HT1080 (cell line): ENCODE measurements at regions not wholly inside any gene's neighbourhood (a gene's known extent, or its start where the extent isn't known, plus 50 kb on each side); places are given as distances from the start of the nearest gene placed in this dataset.

Source experiments
- DNase-seq: peaks from one replicate; pipeline ENCODE4 v3.0.0-alpha.2; 2015; ENCODE audit warnings: low read depth

DNA sequence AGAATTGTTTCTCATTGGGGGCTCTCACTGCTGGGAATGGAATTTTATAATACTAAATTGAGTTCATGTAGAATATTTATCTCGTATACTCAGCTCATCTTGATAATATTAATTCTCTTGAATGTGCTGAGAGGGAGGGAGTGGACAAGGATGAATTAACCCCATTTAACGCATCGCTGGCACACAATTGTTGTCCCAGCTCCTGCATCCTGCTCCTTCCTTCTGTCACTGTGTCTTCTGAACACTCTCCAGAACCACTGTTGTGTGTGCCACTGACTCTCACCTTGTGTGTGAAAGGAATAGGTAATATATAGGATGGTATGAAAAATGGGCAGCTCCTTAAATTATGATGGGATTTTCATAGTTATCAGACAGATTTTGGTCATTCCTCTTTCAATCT is 267.3 kb downstream of the MTRR start:
- no peak for DNase-seq

- DNase-seq, result no peak
These were observed 269.1 kb downstream of the MTRR start for GRCh38 chr5:8137941-8138550.

GRCh38 chr5:8138884-8139283 is 269.9 kb downstream of the MTRR start:
- no peak for DNase-seq

GRCh38 chr5:8150791-8151190 is 281.8 kb downstream of the MTRR start:
- no peak for DNase-seq

DNA sequence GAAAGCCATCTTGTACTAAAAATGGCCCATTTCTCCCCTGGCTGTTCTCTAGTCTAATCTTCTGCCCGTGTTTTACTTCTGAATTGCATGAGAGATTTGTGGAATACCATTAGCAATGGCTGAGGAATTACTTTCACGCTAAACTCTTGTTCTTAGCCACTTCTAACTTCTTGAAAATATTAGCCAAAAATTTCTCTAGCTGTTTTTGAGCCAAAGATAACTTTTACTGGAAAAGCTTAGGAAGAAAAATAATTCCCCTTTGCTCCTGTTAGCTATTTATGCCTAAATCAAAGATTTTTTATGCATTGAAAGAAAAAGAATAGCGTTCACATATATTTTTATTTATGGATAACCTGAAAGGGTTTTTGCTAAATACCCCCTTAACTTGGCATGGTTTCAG is 287.8 kb downstream of the MTRR start:
- no peak for DNase-seq

DNA sequence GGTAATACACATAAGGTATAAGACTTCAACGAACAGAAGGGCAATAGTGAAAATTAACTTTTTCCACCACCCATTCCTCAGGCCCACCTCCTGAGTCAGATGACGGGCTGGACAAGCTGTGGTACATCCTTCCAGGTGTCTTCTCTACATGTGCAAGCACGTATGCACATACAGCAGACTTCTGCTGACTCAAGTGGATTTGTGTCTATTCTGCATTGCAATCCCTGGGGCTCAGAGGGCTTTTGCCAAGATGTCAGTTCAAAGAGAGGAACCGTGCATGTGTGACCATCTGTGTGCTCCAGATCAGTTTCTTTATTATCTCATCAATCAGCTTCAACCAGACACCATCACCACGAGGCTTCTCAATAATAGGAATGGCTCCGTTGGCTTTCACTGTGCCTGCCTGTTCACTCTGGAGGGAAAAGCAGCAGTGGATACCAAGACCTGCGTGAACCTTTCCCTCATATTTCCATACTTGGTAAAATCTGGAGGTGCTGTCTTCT is 288.4 kb downstream of the MTRR start:
- no peak for DNase-seq

- DNase-seq, result no peak
These were observed 307.2 kb downstream of the MTRR start for GRCh38 chr5:8176101-8176693.

DNA sequence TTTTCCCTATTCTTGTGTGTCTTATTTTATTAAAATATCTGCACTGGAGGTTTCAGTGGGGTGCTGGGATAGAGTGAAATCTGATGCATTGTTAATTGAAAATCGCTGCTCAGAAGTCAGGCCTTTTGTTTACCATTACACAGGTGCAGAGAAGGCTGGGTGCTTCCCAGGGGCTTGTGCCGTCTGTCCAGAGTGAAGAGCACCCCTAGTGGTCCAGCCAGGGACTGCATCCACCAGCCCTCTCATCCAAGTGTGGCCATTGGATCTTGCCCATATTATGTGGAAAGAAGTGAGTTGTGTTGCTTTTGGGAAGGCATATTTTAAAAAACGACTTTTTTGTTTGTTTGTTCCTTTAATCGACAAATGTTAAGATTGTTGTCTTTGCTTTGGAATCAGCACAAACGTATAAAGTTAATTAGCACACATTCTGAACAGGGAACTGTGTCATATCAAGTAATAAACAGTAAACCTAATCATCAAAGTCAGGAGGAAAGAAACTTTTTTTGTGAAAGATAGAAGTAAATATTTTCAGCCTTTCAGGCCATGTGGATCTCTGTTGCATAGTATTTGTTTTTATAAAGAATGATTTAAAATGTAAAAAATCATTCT is 315.6 kb downstream of the MTRR start:
- peak; percentile 47 for DNase-seq

DNA sequence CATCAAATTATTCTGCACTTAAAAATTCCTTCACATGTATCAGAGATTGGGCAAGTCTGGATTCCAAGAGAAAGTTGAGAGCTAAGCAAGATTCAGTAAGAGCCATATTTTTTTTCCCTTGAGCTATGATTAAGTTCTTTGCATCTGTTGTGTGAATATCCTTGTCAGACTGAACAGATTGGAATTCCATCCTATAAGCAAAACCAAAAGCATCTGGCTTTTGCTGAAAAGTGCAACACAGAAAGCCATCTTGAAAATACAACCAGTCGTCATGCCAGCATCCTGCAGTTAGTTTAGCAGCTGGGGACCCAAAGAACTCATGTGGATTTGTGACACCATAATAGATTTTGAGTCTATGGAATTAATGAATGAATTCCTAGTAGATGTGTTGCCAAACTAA is 316.9 kb downstream of the MTRR start:
- DNase-seq, result no peak

GRCh38 chr5:8188874-8189565 is 320.1 kb downstream of the MTRR start:
- DNase-seq, result peak; percentile 30

DNA sequence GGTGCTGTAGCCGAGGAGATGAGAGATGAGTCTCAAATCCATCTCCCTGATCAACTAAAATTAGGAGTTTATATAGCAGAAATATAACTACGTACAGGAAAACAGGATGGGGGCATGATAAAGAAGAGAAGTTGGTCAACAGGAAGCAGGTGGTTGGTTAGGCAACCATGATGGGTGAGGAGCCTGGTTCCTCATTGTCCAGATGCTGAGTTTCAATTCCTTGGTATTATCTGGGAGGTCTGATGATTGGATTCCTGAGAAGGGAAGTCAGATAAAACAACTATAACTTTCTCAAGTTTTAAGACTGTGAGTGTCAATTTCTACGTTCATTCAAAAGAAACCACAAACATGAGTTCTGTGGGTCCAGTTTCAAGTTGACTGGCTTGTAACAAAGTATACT is 323.9 kb downstream of the MTRR start:
- DNase-seq, result no peak

DNA sequence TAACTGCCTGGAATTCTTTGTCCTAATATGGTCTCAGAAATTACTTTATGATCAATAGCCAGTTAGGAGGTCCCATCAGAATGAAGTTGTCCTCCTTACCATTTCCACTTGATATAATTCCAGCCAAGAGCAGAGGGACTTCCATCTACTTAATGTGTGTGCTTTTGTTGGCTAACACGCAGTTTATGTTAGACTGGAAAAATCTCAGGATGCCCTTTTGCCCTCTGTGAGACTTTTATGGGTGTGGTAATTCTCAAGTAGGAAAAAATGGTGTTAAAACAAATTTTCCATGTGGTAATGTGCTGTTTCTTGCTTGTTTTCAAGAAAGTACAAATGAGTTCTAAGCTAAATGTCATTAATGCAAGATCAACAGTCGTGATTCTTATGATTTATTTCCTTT is 327.1 kb downstream of the MTRR start:
- DNase-seq, result no peak

- no peak for DNase-seq
These were observed 339.4 kb downstream of the MTRR start for GRCh38 chr5:8208307-8208706.

DNA sequence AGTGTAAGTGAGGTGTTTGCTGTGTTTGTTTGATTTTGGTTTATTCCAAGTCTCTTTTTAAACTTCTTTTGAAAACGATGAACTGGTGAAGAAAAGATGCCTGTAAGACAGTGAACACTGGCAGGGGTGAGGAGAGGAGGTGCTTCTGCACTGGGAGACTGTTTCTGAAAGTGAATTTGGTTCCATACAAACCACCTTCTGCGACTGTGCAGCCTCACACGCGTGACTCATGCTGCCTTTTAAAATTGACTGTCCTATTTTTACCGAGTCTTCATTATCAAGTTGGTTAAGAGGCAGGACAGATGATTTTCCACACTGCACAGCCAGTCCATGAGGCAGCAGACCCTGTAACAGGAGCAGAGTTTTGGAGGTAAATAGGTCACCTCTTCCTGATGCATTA is 340.6 kb downstream of the MTRR start:
- no peak for DNase-seq

DNA sequence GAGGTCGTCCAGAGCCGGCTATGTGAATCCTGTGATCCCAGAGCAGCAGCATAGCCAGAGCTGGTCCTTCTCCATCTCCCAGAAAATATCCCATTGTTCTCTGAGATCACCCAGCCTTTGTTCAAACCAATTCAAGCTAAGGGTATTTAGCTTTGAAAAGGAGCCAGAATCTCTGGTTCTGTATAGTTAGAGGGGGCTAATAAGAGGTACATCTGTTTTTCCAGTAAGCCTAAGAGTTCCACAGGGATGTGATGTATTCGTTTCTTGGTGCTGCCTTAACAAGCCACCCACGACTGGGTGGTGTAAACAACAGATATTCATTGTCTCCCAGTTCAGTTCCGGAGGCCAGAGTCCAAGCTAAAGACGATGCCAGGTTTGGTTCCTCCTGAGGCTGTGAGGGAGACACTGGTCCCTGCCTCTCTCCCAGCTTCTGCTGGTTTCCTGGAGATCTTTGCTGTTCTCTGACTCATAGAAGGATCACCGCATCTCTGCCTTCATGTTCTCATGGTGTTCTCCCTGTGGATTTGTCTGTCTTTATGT is 344.8 kb downstream of the MTRR start:
- no peak for DNase-seq

GRCh38 chr5:8216921-8217320 is 348.0 kb downstream of the MTRR start:
- no peak for DNase-seq

DNA sequence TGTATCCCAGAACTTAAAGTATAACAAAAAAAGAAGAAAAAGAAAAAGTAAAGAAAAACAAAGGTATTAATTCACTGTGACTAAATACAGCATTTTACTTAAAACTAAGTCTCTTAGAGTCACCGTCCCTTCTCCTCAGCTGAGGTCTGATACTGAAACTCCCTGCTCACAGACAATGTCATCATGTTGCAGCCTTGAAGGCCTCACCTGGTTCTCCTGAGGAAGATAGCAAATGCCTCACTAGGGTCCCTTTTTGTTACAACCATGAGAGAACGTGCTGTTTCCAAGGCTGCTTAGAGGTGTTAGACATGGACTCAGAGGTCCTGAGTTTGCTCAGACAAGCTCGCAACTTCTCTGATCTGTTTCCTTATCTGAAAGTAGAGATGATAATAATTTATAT is 357.2 kb downstream of the MTRR start:
- DNase-seq, result no peak

DNA sequence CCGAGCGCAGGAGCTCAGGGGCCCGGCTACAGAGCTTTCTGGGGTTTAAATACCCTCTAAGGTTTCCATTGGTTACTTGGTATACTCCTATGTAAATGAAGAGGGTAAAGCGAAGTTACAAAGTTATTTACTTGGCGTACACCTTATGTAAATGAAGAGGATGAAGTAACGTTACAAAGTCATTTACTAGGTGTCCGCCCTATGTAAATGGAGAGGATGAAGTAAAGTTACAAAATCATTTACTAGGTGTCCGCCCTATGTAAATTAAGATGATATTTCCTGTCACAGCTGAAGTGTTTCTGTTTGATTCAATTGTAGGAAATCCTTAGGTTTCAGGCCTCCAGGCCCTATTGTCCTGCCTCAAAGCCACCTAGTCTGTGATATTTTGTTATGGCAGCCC is 358.2 kb downstream of the MTRR start:
- DNase-seq, result no peak

GRCh38 chr5:8229551-8229950 is 360.6 kb downstream of the MTRR start:
- no peak for DNase-seq

GRCh38 chr5:8230868-8231267 is 361.9 kb downstream of the MTRR start:
- DNase-seq, result no peak

GRCh38 chr5:8233479-8233878 is 364.5 kb downstream of the MTRR start:
- DNase-seq, result no peak

GRCh38 chr5:8234179-8234770 is 365.3 kb downstream of the MTRR start:
- no peak for DNase-seq
